Mesothelial cell of epicardium (in vitro differentiated cells): ENCODE measurements at regions not wholly inside any gene's neighbourhood (a gene's known extent, or its start where the extent isn't known, plus 50 kb on each side); places are given as distances from the start of the nearest gene placed in this dataset.
A peak's percentile ranks its signal among the peaks of the same experiment; 100 is the strongest.

Source experiments
- DNase-seq, 2 experiments: peaks; one replicate each; pipeline ENCODE4 v3.0.0; 2021; ENCODE audit warnings: low spot score in 2 of 2; ENCODE audit not compliant: unreplicated experiment in 2 of 2
- H3K27ac Mint-ChIP-seq: 2 replicates; pipeline ENCODE4 v1.8.0; 2021; ENCODE audit warnings: mixed read lengths
- H3K27me3 Mint-ChIP-seq: 2 replicates; pipeline ENCODE4 v1.8.0; 2021; ENCODE audit warnings: low read depth, mixed read lengths
- H3K36me3 Mint-ChIP-seq: 2 replicates; pipeline ENCODE4 v1.8.0; 2021; ENCODE audit warnings: mixed read lengths
- H3K4me1 Mint-ChIP-seq: 2 replicates; pipeline ENCODE4 v1.8.0; 2021; ENCODE audit warnings: mixed read lengths
- H3K4me3 Mint-ChIP-seq: 2 replicates; pipeline ENCODE4 v1.8.0; 2021; ENCODE audit warnings: mild to moderate bottlenecking, moderate library complexity, mixed read lengths
- H3K9me3 Mint-ChIP-seq: 2 replicates; pipeline ENCODE4 v1.8.0; 2021; ENCODE audit warnings: mixed read lengths
- TF ChIP-seq, protein P1 (sequence below): fragments of 200-600 bp; sonication (generic); IDR thresholded peaks from one replicate; pipeline ENCODE4 v1.5.0; 2021; ENCODE audit warnings: antibody characterized with exemption; ENCODE audit not compliant: unreplicated experiment

- TF ChIP-seq, protein P1, sequence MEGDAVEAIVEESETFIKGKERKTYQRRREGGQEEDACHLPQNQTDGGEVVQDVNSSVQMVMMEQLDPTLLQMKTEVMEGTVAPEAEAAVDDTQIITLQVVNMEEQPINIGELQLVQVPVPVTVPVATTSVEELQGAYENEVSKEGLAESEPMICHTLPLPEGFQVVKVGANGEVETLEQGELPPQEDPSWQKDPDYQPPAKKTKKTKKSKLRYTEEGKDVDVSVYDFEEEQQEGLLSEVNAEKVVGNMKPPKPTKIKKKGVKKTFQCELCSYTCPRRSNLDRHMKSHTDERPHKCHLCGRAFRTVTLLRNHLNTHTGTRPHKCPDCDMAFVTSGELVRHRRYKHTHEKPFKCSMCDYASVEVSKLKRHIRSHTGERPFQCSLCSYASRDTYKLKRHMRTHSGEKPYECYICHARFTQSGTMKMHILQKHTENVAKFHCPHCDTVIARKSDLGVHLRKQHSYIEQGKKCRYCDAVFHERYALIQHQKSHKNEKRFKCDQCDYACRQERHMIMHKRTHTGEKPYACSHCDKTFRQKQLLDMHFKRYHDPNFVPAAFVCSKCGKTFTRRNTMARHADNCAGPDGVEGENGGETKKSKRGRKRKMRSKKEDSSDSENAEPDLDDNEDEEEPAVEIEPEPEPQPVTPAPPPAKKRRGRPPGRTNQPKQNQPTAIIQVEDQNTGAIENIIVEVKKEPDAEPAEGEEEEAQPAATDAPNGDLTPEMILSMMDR, result no peak
- Mint-ChIP-seq H3K36me3 (no peaks in the 10 kb centered on the region), H3K4me1 (no peaks in the 10 kb centered on the region), H3K9me3 (peaks cover 10% of the 10 kb centered on the region), H3K4me3 (no peak overlapping the region), H3K27ac (no peak overlapping the region), H3K27me3 (no peaks in the 10 kb centered on the region)
- DNase-seq, result no peak
These were observed 914.4 kb upstream of the ROBO1 start for GRCh38 chr3:80682235-80682634.

- Mint-ChIP-seq H3K27ac (no peak overlapping the region), H3K9me3 (peaks cover 10% of the 10 kb centered on the region), H3K27me3 (peaks cover 5% of the 10 kb centered on the region), H3K4me3 (no peak overlapping the region), H3K36me3 (no peaks in the 10 kb centered on the region), H3K4me1 (no peaks in the 10 kb centered on the region)
- DNase-seq, result no peak
- TF ChIP-seq, protein P1, result no peak
These were observed 910.0 kb upstream of the ROBO1 start for GRCh38 chr3:80677796-80678195.

- no peaks in the 10 kb centered on the region for H3K36me3 Mint-ChIP-seq
- H3K4me3 Mint-ChIP-seq, result no peak overlapping the region
- no peak overlapping the region for H3K27ac Mint-ChIP-seq
- H3K4me1 Mint-ChIP-seq, result no peaks in the 10 kb centered on the region
- DNase-seq, result no peak
- peaks cover 5% of the 10 kb centered on the region for H3K27me3 Mint-ChIP-seq
- TF ChIP-seq, protein P1, result peak; percentile 24
- H3K9me3 Mint-ChIP-seq, result peaks cover 1% of the 10 kb centered on the region
These were observed 909.1 kb upstream of the ROBO1 start for GRCh38 chr3:80676866-80677265.

- H3K9me3 Mint-ChIP-seq, result no peaks in the 10 kb centered on the region
- no peaks in the 10 kb centered on the region for H3K36me3 Mint-ChIP-seq
- TF ChIP-seq, protein P1, result no peak
- H3K27me3 Mint-ChIP-seq, result peaks cover 5% of the 10 kb centered on the region
- H3K4me3 Mint-ChIP-seq, result no peak overlapping the region
- H3K4me1 Mint-ChIP-seq, result no peaks in the 10 kb centered on the region
- DNase-seq, result no peak
- no peak overlapping the region for H3K27ac Mint-ChIP-seq
These were observed 908.5 kb upstream of the ROBO1 start for GRCh38 chr3:80676261-80676660.

DNA sequence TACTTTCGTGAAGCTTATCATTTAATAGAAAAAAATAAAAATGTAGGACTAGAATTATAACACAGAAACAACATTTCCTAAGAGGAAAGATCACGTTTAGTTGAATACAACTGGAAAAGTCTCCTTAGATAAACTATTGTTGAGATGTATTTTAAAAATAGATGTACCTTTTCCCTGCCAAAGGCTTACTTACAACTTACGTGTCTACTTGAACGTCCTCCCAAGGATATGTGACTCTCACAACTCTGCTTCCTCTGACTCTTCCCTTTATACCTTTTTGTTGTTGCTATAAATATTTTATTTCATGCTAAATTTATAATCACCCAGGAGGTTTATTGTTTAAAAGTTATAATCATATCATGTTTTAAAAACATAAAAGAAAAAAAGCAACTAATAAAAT is 908.0 kb upstream of the ROBO1 start:
- Mint-ChIP-seq H3K27me3 (peaks cover 5% of the 10 kb centered on the region), H3K36me3 (no peaks in the 10 kb centered on the region), H3K9me3 (no peaks in the 10 kb centered on the region), H3K4me1 (no peaks in the 10 kb centered on the region), H3K4me3 (no peak overlapping the region), H3K27ac (no peak overlapping the region)
- no peak for DNase-seq
- TF ChIP-seq, protein P1, result no peak
